GM23338 (cell line): ENCODE measurements at regions not wholly inside any gene's neighbourhood (a gene's known extent, or its start where the extent isn't known, plus 50 kb on each side); places are given as distances from the start of the nearest gene placed in this dataset.

Source experiments
- ATAC-seq: fragments of 200-7000 bp; cut with Tn5 transposase; 3 replicates; pipeline ENCODE4 v1.9.1; 2020
- DNase-seq: peaks from one replicate; pipeline ENCODE4 v3.0.0-alpha.2; 2015; ENCODE audit warnings: low spot score
- H2AFZ ChIP-seq: fragments of 200-600 bp; sonication (generic); 2 replicates; pipeline ENCODE4 v1.8.0; 2016; ENCODE audit warnings: antibody characterized with exemption, mild to moderate bottlenecking, moderate library complexity
- H3F3A ChIP-seq: fragments of 200-600 bp; sonication (generic); replicated peaks from 2 replicates; pipeline ENCODE4 v1.8.0; 2017; ENCODE audit warnings: antibody characterized with exemption, mixed run types, low read depth
- H3K27ac ChIP-seq: fragments of 200-600 bp; sonication (generic); 2 replicates; pipeline ENCODE4 v1.6.1; 2016; ENCODE audit warnings: low read depth
- H3K27me3 ChIP-seq: fragments of 200-600 bp; sonication (generic); 2 replicates; pipeline ENCODE4 v1.8.0; 2016; ENCODE audit warnings: mild to moderate bottlenecking, mixed run types, moderate library complexity; ENCODE audit not compliant: insufficient read depth
- H3K36me3 ChIP-seq: fragments of 200-600 bp; sonication (generic); 2 replicates; pipeline ENCODE4 v1.8.0; 2016; ENCODE audit warnings: mild to moderate bottlenecking; ENCODE audit not compliant: insufficient read depth
- H3K4me1 ChIP-seq: fragments of 200-600 bp; sonication (generic); 2 replicates; pipeline ENCODE4 v1.8.0; 2016; ENCODE audit warnings: mild to moderate bottlenecking, moderate library complexity; ENCODE audit not compliant: insufficient read depth
- H3K4me2 ChIP-seq: fragments of 200-600 bp; sonication (generic); 2 replicates; pipeline ENCODE4 v1.7.1; 2017; ENCODE audit warnings: mixed run types
- H3K4me3 ChIP-seq: fragments of 200-600 bp; sonication (generic); 2 replicates; pipeline ENCODE4 v1.6.1; 2016; ENCODE audit warnings: mixed run types
- H3K79me2 ChIP-seq: fragments of 200-600 bp; sonication (generic); replicated peaks from 2 replicates; pipeline ENCODE4 v1.8.0; 2017; ENCODE audit warnings: mild to moderate bottlenecking; ENCODE audit not compliant: insufficient read depth
- H3K9me2 ChIP-seq: fragments of 200-600 bp; sonication (generic); 2 replicates; pipeline ENCODE4 v1.8.0; 2017; ENCODE audit not compliant: insufficient read depth
- H4K20me1 ChIP-seq: fragments of 200-600 bp; sonication (generic); replicated peaks from 2 replicates; pipeline ENCODE4 v1.8.0; 2017; ENCODE audit warnings: mild to moderate bottlenecking; ENCODE audit not compliant: insufficient read depth
- H3K27ac Mint-ChIP-seq: 2 replicates; pipeline ENCODE4 v1.8.0; 2020; ENCODE audit warnings: inconsistent platforms, mild to moderate bottlenecking, moderate library complexity, mixed read lengths
- H3K27me3 Mint-ChIP-seq: 3 replicates; pipeline ENCODE4 v1.8.0; 2022; ENCODE audit warnings: low read depth, mild to moderate bottlenecking, moderate library complexity, mixed read lengths, inconsistent platforms; ENCODE audit not compliant: insufficient read depth, poor library complexity
- H3K36me3 Mint-ChIP-seq: 3 replicates; pipeline ENCODE4 v1.8.0; 2021; ENCODE audit warnings: low read depth, mild to moderate bottlenecking, inconsistent platforms, moderate library complexity, mixed read lengths
- H3K4me1 Mint-ChIP-seq: 3 replicates; pipeline ENCODE4 v1.8.0; 2020; ENCODE audit warnings: mild to moderate bottlenecking, inconsistent platforms, mixed read lengths
- H3K4me3 Mint-ChIP-seq: 3 replicates; pipeline ENCODE4 v1.8.0; 2021; ENCODE audit warnings: moderate library complexity, mild to moderate bottlenecking, inconsistent platforms, mixed read lengths
- H3K9me3 Mint-ChIP-seq: 3 replicates; pipeline ENCODE4 v1.8.0; 2020; ENCODE audit warnings: moderate library complexity, mild to moderate bottlenecking, inconsistent platforms, mixed read lengths
- CREB1 ChIP-seq: fragments of 250-450 bp; sonication (Bioruptor Pico); IDR thresholded peaks from 2 replicates; pipeline ENCODE4 v1.5.0; 2020; ENCODE audit warnings: low read depth, mild to moderate bottlenecking, moderate library complexity
- ETS1 ChIP-seq: IDR thresholded peaks from 2 replicates; pipeline ENCODE4 v1.6.1; 2016; ENCODE audit warnings: antibody characterized with exemption
- EZH2 ChIP-seq: fragments of 200-600 bp; sonication (generic); IDR thresholded peaks from one replicate; pipeline ENCODE4 v1.8.0; 2017; ENCODE audit warnings: antibody characterized with exemption, mild to moderate bottlenecking, low read depth; ENCODE audit not compliant: unreplicated experiment
- EZH2phosphoT487 ChIP-seq: fragments of 200-600 bp; sonication (generic); IDR thresholded peaks from one replicate; pipeline ENCODE4 v1.8.1; 2018; ENCODE audit warnings: antibody characterized with exemption; ENCODE audit not compliant: unreplicated experiment
- JUNB ChIP-seq: IDR thresholded peaks from one replicate; pipeline ENCODE4 v1.6.1; 2016; ENCODE audit warnings: antibody characterized with exemption; ENCODE audit not compliant: unreplicated experiment
- POLR2AphosphoS5 ChIP-seq: IDR thresholded peaks from 2 replicates; pipeline ENCODE4 v1.6.1; 2016; ENCODE audit warnings: antibody characterized with exemption, low read depth
- REST ChIP-seq: IDR thresholded peaks from one replicate; pipeline ENCODE4 v1.6.1; 2018; ENCODE audit warnings: antibody characterized with exemption; ENCODE audit not compliant: unreplicated experiment
- STAT1 ChIP-seq: IDR thresholded peaks from one replicate; pipeline ENCODE4 v1.6.1; 2016; ENCODE audit warnings: antibody characterized with exemption; ENCODE audit not compliant: unreplicated experiment
- ZNF114 ChIP-seq: fragments of 250-450 bp; sonication (Bioruptor Pico); IDR thresholded peaks from 2 replicates; pipeline ENCODE4 v1.5.0; 2020; ENCODE audit warnings: mild to moderate bottlenecking, moderate library complexity
- ZNF462 ChIP-seq: fragments of 250-450 bp; sonication (Bioruptor Pico); IDR thresholded peaks from 2 replicates; pipeline ENCODE4 v1.5.0; 2020; ENCODE audit warnings: mild to moderate bottlenecking, moderate library complexity

GRCh38 chr10:128900456-128900855 lies 566.6 kb upstream of the MGMT start (continued):
- no peak for TF ChIP-seq REST
- TF ChIP-seq STAT1, result no peak
- TF ChIP-seq ZNF114 (CRISPR knock-in tag), result no peak
- TF ChIP-seq CREB1 (CRISPR knock-in tag), result no peak
- no peak for TF ChIP-seq EZH2
- no peak for TF ChIP-seq JUNB

GRCh38 chr10:128901236-128901635 lies 565.8 kb upstream of the MGMT start:
- no peak overlapping the region for H2AFZ ChIP-seq
- Mint-ChIP-seq H3K27me3 (peaks cover 3% of the 10 kb centered on the region), H3K9me3 (no peaks in the 10 kb centered on the region), H3K4me1 (peaks cover 9% of the 10 kb centered on the region), H3K36me3 (no peaks in the 10 kb centered on the region), H3K27ac (no peak overlapping the region), H3K4me3 (no peak overlapping the region)
- no peaks in the 10 kb centered on the region for H4K20me1 ChIP-seq
- no peak for DNase-seq
- no peaks in the 10 kb centered on the region for H3K27me3 ChIP-seq
- no peaks in the 10 kb centered on the region for H3F3A ChIP-seq
- H3K4me2 ChIP-seq, result no peak overlapping the region
- peaks cover 21% of the 10 kb centered on the region for H3K9me2 ChIP-seq
- peaks cover 18% of the 10 kb centered on the region for H3K4me1 ChIP-seq
- TF ChIP-seq STAT1, result no peak
- TF ChIP-seq EZH2phosphoT487, result no peak
- TF ChIP-seq JUNB, result no peak
- TF ChIP-seq CREB1 (CRISPR knock-in tag), result no peak
- TF ChIP-seq REST, result no peak
- no peak for TF ChIP-seq ETS1
- no peak for TF ChIP-seq EZH2
- TF ChIP-seq POLR2AphosphoS5, result no peak
- TF ChIP-seq ZNF462, result no peak
- no peak overlapping the region for H3K4me3 ChIP-seq
- ATAC-seq, result no peak
- H3K36me3 ChIP-seq, result no peaks in the 10 kb centered on the region
- H3K79me2 ChIP-seq, result no peaks in the 10 kb centered on the region
- H3K27ac ChIP-seq, result no peak overlapping the region
